Activated CD4-positive, alpha-beta T cell treated with anti-CD3 and anti-CD28 coated beads, Interleukin-2, Interleukin-6, amounts not matched to agents 100 ng/mL and 50 ng/mL, durations not matched to agents 16 hours and 8 hours (primary cell): ENCODE measurements at regions not wholly inside any gene's neighbourhood (a gene's known extent, or its start where the extent isn't known, plus 50 kb on each side); places are given as distances from the start of the nearest gene placed in this dataset.
"Not testable (repeated sequence)": the region's sequence is repeated elsewhere in the genome, so short reads cannot be mapped to it uniquely, and the experiment has no call there.

ENCODE experiments used
- DNase-seq: peaks from one replicate; pipeline ENCODE4 v3.0.0-alpha.2; 2020

DNA sequence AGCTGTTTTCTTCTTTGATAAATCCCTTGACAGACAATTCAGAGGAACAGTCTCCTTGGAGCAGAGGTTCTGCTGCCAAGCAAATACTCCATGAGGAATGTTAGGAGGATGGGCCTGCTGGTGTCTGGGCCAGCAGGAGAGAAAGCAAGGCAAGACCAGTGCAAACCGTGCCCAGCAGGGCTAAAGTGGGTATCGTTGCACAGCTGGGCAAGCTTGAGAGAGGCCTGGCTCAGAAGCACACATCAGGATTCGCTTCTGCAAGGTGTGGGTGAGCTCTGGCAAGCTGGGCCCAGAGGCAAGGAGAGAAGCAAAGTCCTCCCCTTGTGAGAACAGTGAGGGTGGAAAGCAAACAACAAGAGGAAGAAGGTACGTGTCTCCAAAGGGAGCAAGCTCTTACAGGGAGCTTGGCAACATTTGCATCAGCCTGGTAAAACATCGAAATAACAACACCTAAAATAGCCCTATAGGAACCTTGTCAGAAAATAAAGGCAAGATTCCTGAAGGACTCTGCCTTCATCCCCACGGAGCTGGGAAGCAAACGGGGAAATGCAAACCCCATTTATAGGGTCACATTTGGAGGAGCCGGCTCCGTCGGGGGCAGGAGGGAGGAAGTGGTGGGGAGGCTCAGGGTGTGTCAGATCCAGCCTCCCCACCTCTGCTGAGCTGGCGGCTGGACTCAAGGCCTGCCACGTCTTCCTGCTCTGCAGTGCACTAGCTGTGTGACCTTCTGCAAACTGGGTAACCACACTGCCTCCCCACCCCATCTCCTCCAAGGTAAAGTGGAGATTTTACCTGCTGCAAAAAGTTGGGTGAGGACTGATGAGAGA lies 62.3 kb upstream of the HIVEP3 start:
- no peak for DNase-seq

DNA sequence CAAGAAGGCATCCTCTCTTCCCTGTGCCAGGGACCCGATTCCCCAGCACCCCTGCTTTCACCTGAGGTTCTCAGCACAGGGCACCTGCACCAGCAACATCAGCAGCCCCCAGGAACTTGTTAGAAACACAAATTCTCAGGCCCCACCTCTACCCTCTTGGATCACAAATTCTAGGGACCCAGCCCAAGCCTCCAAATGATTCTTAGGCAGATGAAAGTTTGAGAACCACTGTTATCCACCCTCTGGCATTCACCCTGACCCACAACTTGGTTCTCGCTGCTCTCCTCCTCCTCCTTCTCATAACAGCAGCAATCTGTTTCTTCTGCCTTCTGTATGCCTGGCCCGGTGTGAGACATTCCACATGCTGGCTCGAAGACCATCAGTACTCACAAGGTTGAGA lies 60.3 kb upstream of the HIVEP3 start:
- DNase-seq, result no peak

DNA sequence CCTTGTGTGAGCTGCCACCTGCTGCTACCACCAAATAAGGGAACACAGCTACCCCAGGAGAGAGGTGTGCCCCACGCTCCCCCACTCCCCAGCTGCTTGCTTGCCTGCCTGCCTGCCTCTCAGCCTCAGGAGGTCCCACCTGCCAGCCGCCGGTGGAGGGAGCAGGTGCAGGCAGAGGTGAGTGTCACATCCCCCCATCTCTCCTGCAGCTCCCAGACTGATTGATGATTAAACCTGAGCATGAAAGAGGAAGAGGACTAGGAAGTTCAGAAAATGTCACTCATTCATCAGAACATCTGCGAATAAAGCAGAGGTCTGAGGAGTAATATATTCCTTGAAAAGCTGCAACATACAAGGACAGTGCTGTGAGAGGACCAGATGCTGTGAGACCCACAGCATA lies 58.6 kb upstream of the HIVEP3 start:
- no peak for DNase-seq

DNA sequence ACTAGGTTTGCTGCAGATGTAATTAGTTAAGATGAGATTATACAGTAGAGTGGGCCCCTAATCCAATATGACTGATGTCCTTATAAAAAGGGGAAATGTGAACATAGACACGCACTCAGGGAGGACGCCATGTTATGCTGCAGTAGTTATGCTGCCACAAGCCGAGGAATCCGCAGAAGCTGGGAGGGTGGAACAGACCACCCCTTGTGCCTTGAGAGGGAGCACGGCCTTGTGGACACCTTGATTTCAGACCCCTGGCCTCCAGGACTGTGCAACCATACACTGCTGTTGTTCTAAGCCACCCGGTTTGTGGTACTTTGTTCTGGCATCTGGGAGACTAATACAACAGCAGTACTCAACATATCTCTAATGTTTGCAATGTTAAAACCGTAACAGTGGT lies 57.9 kb upstream of the HIVEP3 start:
- no peak for DNase-seq

DNA sequence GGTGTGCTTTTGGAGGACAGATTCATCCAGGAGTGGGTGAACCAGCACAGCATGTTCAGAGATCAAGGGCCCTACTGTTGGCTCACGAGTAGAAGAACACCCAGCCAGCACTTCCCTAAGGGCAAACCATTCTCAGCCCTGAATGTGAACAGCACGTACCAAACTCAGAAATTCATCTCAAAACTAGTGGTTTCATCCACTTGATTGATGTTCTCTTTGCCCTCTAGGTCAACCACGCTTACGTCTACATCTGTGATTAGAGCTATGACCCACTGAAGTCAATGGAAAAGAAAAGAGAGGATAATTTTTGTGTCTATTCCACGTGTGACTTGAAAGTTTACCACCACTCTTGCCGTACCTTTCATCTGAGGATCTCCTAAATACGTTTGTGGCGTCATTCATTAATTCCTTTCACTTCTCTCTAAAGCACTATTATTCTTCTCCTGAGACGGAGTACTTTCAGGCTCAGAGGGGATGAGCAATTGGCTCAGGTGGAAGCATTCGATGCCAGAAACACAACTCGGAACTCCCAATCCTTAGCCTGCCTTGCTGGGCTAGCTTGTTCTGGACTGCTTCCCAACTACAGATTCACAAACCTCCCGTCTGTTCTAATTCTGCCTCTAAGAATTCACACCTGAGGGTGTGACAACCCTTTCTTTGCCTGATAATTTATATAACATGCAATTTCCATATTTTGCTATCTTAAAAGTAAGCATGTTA lies 57.3 kb upstream of the HIVEP3 start:
- DNase-seq, result no peak

DNA sequence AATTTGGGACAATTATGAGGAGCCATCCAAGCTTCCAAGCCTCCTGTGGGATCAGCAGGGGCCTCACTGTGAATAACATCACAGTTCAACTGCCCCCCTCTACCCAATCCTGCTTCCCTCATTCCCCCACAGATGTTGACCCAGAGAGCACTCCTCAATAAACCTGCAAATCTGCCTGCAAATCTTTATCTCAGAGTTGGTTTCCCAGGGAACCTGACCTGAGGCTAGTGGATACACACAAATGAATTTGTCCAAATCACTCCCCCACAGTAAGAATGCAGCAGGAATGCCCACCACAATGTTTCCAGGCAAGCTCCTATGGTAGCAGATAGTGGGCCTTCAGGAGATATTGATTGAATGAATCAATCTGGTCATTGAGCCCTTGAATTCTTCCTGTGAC lies 56.4 kb upstream of the HIVEP3 start:
- no peak for DNase-seq

DNA sequence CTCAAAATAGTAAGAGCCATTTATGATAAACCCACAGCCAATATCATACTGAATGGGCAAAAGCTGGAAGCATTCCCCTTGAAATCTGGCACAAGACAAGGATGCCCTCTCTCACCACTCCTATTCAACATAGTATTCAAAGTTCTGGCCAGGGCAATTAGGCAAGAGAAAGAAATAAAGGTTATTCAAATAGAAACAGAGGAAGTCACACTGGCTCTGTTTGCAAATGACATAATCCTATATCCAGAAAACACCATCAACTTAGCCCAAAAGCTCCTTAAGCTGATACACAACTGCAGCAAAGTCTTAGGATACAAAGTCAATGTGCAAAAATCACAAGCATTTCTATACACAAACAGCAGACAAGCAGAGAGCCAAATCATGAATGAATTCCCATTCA lies 49.8 kb upstream of the HIVEP3 start:
- DNase-seq, result not testable (repeated sequence)
